T1000 (cell line): ENCODE measurements at regions not wholly inside any gene's neighbourhood (a gene's known extent, or its start where the extent isn't known, plus 50 kb on each side); places are given as distances from the start of the nearest gene placed in this dataset.

Experiments
- DNase-seq: peaks from one replicate; lab custom pipeline; 2025; ENCODE audit warnings: mixed read lengths; lab: John Stamatoyannopoulos, UW

- no peak for DNase-seq
These were observed 612.6 kb downstream of the TBC1D22A start for GRCh38 chr22:47374901-47375575.

- no peak for DNase-seq
These were observed 611.9 kb downstream of the TBC1D22A start for GRCh38 chr22:47374273-47374771.

- no peak for DNase-seq
These were observed 611.3 kb downstream of the TBC1D22A start for GRCh38 chr22:47373648-47374272.

GRCh38 chr22:47372596-47373385, 610.3 kb downstream of the TBC1D22A start:
- DNase-seq = no peak

- no peak for DNase-seq
These were observed 609.7 kb downstream of the TBC1D22A start for GRCh38 chr22:47372111-47372581.

GRCh38 chr22:47371263-47372090, 609.0 kb downstream of the TBC1D22A start:
- no peak for DNase-seq

- no peak for DNase-seq
These were observed 608.2 kb downstream of the TBC1D22A start for GRCh38 chr22:47370448-47371262.

GRCh38 chr22:47369431-47370015, 607.1 kb downstream of the TBC1D22A start:
- DNase-seq = no peak

GRCh38 chr22:47369020-47369419, 606.6 kb downstream of the TBC1D22A start:
- DNase-seq = no peak

GRCh38 chr22:47367993-47368945, 605.8 kb downstream of the TBC1D22A start:
- no peak for DNase-seq

- no peak for DNase-seq
These were observed 604.7 kb downstream of the TBC1D22A start for GRCh38 chr22:47367107-47367690.

- DNase-seq = no peak
These were observed 603.7 kb downstream of the TBC1D22A start for GRCh38 chr22:47366026-47366767.

- no peak for DNase-seq
These were observed 598.8 kb downstream of the TBC1D22A start for GRCh38 chr22:47361247-47361646.

- no peak for DNase-seq
These were observed 595.0 kb downstream of the TBC1D22A start for GRCh38 chr22:47357493-47357892.

- DNase-seq = no peak
These were observed 594.6 kb downstream of the TBC1D22A start for GRCh38 chr22:47357086-47357485.

GRCh38 chr22:47356511-47357011, 594.1 kb downstream of the TBC1D22A start:
- DNase-seq = no peak

- DNase-seq = no peak
These were observed 593.5 kb downstream of the TBC1D22A start for GRCh38 chr22:47355776-47356510.
